ENCODE measurements at regions not wholly inside any gene's neighbourhood (a gene's known extent, or its start where the extent isn't known, plus 50 kb on each side); places are given as distances from the start of the nearest gene placed in this dataset.

GRCh38 chrX:16459008-16459407, 190.9 kb upstream of the S100G start:
- TF ChIP-seq CTCF (conservative IDR thresholded peaks at IDR 0.05) (no peak), ZFX (IDR thresholded peaks at IDR 0.05) (no peak)
